NCI-H748 (cell line): ENCODE measurements at regions not wholly inside any gene's neighbourhood (a gene's known extent, or its start where the extent isn't known, plus 50 kb on each side); places are given as distances from the start of the nearest gene placed in this dataset.

ENCODE experiments used
- DNase-seq: peaks from one replicate; lab custom pipeline; 2025; ENCODE audit not compliant: unreplicated experiment; lab: John Stamatoyannopoulos, UW

DNA sequence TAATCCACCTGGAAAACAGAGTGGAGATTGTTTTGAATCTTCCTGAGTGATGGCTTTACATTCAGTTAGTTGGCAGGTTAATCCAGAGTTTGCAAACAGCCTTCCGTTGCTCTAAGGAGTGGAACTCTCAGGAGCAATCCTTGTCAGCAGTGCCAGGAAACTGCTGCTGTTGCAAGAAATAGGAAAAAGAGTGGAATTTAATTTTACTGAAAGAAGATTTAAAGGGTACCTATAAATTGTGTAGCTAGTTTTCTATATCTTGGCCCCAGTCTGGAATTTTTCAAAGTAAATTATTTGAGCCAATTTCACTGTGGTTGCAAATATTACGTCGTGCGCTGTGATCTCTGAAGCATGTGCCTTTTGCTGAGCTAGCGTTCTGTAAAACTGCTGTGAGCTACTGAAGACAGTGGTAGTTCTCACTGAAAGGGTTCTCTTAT, 55.5 kb upstream of the SLC5A12 start:
- no peak for DNase-seq

DNA sequence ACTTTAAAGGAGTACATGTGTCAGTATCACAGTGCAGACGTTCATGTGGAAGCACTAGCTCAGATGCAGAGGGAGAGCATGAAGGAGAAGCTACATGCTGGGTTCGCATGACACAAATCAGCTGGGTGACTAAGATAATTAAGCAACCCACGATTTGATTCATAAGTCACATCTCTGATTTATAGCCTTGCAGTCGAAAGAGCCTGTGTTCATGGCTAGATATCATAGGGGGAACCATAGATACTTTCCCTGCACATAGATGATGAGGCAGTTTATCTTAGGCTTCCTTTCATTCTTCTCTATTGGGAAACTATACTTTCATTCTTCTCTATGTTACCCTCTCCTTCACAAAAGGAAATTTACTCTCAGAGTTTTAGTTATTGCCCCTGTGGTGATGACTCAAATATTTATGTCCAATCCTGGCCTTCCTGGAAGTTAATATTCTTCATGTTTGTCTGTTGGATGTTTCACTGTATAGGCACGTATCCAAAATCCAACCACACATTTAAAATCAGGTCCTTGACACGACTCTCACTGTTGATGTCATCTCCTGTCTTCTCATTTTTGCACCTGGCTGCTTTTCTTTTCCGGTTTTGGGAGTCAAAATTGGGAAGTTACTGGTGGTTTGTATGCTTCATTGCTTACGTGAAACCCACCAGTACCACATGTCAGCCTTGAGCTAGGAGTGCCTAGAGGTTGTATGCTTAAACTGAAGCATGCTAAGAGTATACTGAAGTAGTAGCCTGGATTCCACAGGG, 56.3 kb upstream of the SLC5A12 start:
- DNase-seq = no peak

DNA sequence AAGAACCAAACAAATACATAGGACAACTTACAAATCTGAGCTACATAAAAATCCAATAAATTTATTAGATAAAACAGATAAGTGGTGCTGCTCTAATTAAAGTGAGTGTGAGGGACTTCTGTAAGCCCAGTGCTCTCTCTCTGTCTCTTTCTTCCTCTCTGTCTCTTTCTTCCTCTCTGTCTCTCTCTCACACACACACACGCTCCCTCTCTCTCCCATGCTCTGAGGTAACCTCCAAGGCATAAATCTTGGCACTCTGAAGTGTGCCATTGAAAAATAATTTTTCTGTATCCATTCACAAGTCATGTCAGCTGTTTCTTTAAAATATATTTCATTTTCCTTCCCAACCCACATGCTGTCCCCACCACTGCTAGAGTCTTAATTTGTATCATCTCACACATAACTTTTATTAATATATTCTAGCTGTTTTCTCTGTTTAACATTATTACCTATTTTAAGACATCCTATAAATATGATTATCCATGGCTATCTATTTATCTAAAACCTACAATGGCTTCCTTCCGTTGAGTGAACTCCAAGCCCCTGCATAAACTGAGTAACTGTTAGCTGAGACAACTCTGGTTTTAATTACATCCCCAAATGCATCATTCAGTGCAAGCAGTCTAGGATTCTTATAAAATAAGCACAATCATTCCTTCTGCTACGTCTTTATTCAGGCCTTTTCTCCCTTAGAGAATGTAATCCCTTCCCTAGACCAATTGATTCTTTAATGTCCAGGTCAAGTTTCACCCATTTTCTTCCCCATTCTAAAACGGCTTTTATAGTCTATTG, 57.4 kb upstream of the SLC5A12 start:
- DNase-seq = no peak

DNA sequence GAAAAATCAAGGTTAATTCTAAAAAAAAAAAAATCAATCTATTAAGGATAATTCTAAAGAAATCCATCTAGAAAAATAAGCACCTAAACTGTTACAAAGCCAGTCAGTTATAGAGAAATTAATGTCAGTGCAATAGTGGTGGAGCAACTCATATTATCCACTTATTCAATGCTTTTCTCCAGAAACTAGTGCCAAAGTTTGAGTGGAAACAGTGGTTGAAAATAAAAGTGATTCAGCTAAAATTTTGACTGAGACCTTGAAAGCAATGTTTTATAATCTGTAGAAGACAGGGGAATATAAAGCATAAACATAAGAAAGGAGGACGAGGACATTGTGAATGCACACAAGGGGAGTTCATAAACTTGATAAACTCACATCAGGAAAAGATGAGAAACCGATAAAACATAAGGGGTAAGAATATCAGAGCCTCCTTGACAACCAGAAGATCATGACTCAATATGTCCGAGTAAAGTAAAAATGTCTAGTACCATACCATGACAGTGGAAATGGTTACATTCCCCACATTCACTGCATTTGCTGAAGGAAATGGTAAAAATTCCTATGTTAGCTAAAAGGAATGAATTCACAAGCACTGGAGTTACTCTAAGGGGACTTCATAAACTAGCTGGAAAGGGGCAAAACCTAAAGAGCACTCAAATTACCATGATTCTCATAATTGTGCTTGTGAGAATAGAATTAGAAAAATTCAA, 58.7 kb upstream of the SLC5A12 start:
- no peak for DNase-seq

DNA sequence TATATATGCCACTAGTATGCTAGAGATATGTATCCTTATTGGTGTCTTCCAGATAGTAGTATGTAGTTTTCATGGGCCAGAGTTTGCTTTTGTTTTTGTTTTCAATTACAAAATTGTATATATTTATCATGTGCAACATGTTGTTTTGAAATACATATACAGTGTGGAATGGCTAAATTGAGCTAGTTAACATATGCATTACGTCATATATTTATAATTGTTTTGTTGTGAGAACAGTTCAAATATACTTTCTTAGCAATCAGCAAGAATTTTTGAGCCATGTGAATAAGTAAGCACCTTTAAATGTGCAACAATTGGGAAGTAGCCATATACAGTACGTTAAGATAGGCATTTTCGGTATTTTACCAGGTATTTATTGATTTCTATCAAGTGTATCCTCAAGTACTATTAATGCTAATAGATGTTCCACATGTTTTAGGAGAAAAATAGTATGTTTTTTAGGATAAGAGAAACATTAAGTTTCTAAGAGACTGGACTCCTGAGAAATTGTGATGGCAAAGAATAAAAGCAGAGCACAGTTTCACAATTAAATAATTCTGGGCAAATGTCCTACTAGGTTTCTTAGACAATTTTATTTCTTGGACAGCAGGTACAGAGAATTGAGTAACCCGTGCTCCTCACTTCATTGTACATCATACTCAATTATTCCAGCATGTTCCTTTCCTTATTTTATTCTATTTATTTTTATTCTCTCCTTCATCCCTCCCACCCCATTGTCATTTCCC, 60.5 kb upstream of the SLC5A12 start:
- DNase-seq = no peak

DNA sequence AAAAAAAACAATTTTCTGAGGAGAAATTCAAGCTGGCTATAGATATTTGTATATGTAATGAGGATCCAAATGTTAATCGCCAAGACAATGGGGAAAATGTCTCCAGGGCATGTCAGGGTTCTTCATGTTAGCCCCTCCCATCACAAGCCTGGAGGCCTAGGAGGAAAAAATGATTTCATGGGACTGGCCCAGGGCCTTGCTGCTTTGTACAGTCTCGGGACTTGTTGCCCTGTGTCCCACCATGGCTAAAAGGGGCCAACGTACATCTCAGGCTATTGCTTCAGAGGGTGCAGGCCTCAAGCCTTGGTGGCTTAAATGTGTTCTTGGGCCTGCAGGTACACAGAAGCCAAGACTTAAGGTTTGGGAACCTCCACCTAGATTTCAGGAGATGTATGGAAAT, 62.1 kb upstream of the SLC5A12 start:
- no peak for DNase-seq

DNA sequence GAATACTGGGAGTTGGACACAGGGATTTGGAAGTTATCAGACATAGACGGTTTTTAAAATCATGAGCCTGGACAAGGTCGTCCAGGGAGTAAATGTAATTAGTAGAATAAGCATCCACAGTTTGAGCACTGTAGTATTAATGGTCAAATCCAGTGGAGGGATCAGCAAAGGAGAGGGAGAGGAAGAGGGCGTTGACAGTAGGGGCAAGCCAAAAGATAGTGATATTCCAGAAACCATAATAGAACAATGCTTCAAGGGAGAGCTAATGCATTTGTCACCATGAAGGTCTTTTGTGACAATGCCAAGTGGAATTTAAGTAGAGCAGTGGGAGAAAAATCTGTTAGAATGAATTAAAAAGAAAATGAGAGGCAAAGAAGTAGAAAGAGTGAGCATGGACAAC, 68.9 kb upstream of the SLC5A12 start:
- DNase-seq = no peak

DNA sequence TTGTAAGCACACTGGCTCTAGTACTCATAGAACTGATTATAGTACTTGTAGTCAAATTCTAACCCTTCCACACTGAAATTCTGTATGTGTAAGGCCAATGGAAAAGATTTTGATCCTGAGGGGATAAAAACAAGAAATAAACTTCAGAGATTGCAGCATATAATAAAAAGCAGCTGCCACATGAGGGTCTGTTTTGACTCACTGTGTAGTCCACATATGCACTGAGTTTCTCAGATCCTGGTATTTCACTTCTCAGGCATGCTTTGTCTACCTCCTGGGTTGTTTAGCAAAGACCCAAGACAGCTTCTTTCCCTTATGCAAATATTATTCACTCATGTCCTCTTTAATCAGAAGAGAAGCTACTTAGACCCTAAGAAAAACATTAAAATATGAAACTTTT, 71.1 kb upstream of the SLC5A12 start:
- no peak for DNase-seq

DNA sequence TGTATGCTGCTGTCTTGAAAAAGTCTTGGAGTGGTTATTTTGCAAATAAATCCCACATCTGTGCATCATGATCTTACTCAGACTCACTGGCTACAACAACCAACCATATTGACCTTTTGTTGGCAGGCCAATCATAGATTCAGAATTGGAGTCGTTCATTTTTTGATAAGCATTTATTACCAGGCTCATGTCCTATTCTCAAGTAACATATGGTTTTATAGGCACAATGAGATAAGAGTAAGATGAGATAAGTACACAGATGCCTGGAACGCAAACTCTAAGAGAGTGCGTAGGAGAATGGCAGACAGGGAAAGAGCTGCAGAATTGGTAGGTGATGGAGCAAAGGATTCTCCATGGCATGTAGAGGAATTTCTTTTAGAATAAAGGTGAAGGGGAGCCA, 71.6 kb upstream of the SLC5A12 start:
- no peak for DNase-seq

DNA sequence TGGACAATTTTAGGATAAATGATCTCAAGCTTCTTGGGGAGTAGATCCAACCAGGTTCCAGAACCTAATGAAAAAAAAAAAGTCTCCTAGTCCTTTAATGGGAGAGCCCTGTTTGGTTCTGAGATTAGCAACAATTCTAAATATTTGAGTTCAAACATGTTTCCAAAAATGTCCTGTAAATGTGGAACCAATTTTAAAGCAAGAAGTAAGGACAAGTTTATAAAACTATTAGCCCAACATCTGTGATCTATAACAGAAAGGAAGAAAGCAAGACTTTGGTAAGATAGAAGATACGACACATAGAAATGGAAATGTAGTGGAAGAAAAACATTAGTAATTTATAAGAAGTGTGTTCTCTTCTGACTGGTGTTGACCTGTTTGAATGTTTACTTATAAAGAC, 79.7 kb upstream of the SLC5A12 start:
- DNase-seq = no peak

DNA sequence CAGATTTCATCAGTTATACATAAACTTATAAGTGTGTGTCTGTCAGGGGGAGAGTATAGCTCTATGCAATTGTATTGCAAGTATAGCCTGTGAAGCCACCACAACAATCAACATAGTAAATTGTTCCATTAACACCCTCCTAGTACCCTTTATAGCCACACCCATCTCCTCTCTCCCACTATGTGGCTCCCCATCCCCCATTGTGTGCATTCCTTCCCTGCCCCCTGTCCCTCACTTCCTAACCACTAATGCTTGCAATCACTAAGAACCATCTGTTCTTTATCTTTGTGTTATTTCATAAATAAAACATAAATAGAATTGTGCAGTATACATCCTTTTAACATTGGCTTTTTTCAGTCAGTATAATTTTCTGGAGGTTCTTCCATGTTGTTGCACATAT, 83.1 kb upstream of the SLC5A12 start:
- no peak for DNase-seq

DNA sequence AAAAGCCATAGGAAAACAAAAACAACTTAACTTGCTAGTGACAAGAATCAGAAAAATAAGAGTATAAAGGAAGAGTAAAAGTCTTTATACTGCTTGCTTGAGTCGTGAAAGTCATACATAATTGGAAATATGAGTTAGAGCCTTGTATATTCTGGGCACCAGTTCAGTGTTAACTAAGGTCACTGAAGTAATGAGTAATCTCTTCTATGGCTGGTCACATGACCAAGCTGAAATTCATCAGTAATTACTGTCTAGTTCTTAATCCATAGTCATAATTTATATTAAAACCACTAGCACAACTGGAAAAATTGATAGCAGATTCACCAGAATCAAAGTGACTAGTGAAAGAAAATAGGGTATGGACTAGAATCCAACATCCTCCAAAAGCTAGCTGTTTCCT, 84.4 kb upstream of the SLC5A12 start:
- DNase-seq = no peak

DNA sequence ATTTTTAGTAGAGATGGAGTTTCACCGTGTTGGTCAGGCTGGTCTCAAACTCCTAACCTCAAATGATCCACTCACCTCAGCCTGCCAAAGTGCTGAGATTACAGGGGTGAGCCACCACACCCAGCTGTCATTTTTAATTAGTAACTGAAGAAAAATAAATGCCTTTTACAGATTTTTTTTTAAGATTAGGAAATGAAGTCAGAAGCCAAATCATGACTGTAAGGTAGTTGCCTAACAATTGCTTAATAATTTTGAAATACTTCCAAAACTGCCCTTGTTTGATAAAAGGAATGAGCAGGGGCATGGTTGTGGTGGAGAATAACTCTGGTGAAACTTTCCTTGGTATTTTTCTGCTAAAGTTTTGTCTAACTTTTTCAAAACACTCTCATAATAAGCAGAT, 98.9 kb upstream of the SLC5A12 start:
- no peak for DNase-seq

DNA sequence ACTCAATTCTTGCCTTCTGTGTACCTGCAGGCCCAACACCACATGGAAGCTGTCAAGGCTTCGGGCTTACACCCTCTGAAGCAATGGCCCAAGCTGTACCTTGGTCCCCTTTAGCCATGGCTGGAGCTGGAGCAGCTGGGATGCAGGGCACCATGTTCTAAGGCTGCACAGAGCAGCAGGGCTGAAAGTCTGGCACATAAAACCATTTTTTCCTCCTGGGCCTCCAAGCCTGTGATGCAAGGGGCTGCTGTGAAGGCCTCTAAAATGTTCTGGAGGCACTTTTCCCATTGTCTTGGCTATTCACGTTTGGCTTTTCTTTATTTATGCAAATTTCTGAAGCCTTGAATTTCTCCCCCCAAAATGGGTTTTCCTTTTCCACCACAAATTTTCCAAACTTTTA, 102.1 kb upstream of the SLC5A12 start:
- no peak for DNase-seq

DNA sequence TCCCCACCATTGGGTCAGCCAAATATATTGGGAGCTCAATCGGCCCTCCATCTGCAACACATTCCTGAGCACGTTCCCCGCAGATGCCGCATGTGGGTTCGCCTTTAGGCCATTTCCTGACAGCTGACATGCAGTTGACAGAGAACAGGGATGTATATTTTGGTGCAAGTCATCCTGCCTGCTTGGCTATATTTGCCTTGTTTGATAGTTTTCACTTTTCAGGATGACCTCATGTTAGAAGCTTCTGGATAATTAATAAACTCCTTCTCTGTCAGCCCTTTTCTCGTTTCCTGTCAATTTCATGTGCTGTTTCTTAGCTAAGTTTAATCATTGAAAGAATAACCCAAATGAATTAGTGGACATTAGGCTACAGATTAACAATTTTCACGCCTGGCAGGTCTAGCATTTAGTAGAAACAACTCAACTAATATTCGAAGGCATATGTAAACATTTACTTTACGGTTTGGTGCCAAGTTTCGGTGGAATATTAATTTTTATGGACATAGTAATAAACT, 105.8 kb upstream of the SLC5A12 start:
- no peak for DNase-seq

DNA sequence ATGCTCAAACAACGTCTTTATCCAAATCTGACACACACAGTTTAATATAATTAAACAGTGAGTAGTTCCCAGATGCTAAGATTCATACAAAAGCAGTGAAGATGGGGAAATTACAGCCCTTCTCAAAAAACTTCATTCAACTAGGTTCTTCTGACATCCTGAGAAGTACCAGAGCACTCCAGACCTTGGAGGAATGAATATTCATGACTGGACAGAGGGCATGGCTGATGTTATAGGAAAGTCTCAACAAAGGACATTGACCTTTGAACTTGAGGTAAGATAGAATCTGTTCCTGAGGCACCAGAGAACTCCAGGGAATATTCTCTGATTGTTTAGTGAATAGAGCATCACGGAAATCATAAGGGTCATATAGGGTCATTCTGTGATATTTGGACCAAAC, 106.4 kb upstream of the SLC5A12 start:
- no peak for DNase-seq

DNA sequence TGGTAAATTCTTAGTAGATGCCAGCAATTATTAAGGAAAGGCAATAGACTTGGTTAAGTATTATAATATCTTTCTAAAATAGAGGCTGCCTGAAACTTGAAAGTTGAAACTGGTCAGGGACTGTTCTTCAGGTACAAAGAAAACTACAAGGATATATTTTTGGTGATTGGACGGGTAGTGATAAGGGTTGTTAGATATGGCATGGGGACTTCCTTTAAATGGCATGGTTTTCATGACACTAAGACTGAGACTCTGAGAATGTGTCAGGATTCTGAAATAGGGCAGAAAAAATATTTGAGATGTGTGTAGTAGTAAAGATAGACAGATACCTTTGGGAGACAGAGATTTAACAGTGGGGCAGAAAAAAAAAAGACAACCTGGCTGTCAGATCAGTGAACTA, 108.4 kb upstream of the SLC5A12 start:
- no peak for DNase-seq

DNA sequence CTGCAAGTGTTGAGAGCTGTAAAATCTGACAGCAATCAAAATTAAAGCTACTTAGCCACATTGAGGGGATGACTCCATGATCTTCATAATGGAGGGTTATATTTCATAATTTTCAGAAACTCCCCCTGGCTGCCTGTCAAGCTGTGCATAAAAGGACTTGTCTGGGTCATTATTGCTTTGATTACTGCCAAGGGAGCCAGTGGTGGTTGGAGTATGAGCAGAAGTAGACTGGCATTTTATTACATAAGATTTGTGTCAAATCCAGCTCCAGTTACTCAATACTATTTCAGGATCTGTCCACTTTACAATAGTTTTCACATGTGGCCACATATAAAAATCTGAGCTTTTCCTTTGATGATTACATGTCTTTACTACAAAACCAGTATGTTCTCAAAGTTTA, 108.9 kb upstream of the SLC5A12 start:
- no peak for DNase-seq

DNA sequence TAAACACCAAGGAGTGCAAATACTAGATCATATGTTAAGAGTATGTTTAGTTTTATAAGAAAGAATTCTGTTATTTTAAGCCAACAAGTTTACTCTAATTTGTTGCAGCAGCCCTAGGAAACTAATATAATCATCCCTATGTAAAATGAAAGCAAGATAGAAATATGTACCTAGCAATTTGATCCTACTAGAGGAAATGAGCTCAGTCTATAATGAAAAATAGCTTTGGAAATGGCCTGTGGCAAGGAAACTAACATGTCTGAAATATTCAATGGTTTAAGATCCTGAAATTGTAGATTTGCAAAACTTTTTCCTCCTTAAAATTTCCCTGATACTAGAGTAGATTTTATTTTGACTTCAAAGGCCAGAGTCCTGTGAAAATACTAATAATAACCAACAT, 112.7 kb upstream of the SLC5A12 start:
- DNase-seq = no peak

DNA sequence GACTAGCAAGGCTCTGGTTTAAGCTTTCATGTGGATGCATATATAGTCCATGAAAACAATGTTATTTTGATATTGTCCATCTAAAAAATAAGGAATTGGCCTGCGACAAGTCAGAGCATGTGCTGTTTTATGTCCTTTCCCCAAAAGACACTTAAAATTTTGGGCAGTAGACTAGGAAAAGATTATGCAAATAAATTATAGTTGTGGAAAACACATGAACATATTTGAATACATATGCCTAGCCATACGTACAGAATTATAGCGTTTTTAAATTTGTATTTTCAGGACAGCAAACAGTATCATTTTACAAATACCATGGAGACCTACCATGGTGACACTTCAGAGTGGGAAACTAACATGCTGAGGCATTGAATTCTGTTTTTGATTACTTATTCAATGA, 113.8 kb upstream of the SLC5A12 start:
- no peak for DNase-seq

DNA sequence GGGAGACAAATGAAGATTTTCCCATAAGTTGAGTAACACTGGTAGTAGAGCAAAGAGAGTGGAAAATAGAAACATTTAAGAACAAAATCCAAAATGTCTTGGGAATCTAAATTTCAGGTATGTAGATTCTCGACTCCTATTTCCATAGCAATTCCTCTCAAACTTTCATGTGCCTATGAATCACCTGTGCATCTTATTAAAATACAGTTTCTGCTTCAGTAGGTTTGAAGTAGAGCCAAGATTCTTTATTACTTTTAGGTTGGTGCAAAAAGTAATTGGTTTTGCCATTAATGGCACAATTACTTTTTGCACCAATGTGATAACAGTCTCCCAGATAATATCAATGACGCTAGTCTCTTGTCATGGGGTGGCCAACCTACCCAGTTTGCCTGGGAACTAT, 115.3 kb upstream of the SLC5A12 start:
- no peak for DNase-seq
